K562 (cell line): ENCODE measurements at regions not wholly inside any gene's neighbourhood (a gene's known extent, or its start where the extent isn't known, plus 50 kb on each side); places are given as distances from the start of the nearest gene placed in this dataset.

Experiments
- ATAC-seq: fragments of 200-7000 bp; cut with Tn5 transposase; 3 replicates; pipeline ENCODE4 v1.9.1; 2020; ENCODE audit warnings: moderate library complexity
- BruUV-seq: library from RNA; stranded (reverse); fragments of 400-500 nt; replicated peaks from 2 replicates; lab custom pipeline; 2021; lab: Mats Ljungman, UMichigan
- CTCF ChIA-PET: fragments of 300-600 bp; formaldehyde crosslinking; extraction: SDS; loops from one replicate; lab custom pipeline; 2021; ENCODE audit warnings: low intra/inter-chr PET ratio; lab: Yijun Ruan, JAX
- POLR2A ChIA-PET: fragments of 300-600, 350-650 bp; sonication (Branson Sonifier 250); formaldehyde crosslinking; extraction: SDS; loops from one replicate; lab custom pipeline; 2021; ENCODE audit warnings: antibody characterized with exemption, inconsistent platforms; lab: Yijun Ruan, JAX
- DNase-seq, 4 experiments: peaks; one replicate each; pipeline versions ENCODE4 v3.0.0 to v3.0.0-alpha.2; 2011 to 2018; ENCODE audit warnings: low spot score in 3 of 4, mixed read lengths in 3 of 4; ENCODE audit errors: extremely low read depth in 1 of 4
- FAIRE-seq: peaks from 2 replicates; lab custom pipeline; 2011; peaks lifted over from hg19 to GRCh38; lab: Jason Lieb, UNC
- H2AFZ ChIP-seq: 2 replicates; pipeline ENCODE4 v1.6.0; 2011; ENCODE audit warnings: low read depth, low read length, control low read depth, inconsistent platforms
- H3K27ac ChIP-seq: fragments of 200-600 bp; 3 replicates; pipeline ENCODE4 v1.8.0; 2011; ENCODE audit warnings: low read depth, mild to moderate bottlenecking, control low read depth, inconsistent platforms, low read length, moderate library complexity, mixed read lengths; ENCODE audit errors: extremely low read depth
- H3K27me3 ChIP-seq, 2 experiments: fragments of 300-600 bp in 1 of 2; 2 replicates in 1 of 2; 3 replicates in 1 of 2; pipeline versions ENCODE4 v1.6.0 to v1.8.0; 2011; ENCODE audit warnings: inconsistent platforms in 2 of 2, low read length in 2 of 2, mild to moderate bottlenecking in 1 of 2, mixed read lengths in 1 of 2, moderate library complexity in 1 of 2; ENCODE audit not compliant: control insufficient read depth in 2 of 2, insufficient read depth in 2 of 2
- H3K36me3 ChIP-seq: fragments of 300-600 bp; 3 replicates; pipeline ENCODE4 v1.8.0; 2011; ENCODE audit warnings: mild to moderate bottlenecking, low read length, inconsistent platforms; ENCODE audit not compliant: control insufficient read depth, insufficient read depth
- H3K4me1 ChIP-seq, 2 experiments: fragments of 200-600 bp in 1 of 2; replicated peaks in 1 of 2; 2 replicates in 1 of 2; 3 replicates in 1 of 2; pipeline versions ENCODE4 v1.5.1 to v1.8.0; 2011; ENCODE audit warnings: inconsistent platforms in 2 of 2, low read length in 2 of 2, mild to moderate bottlenecking in 1 of 2, mixed read lengths in 1 of 2, moderate library complexity in 1 of 2; ENCODE audit not compliant: control insufficient read depth in 2 of 2, insufficient read depth in 2 of 2
- H3K4me2 ChIP-seq: 2 replicates; pipeline ENCODE4 v1.6.1; 2011; ENCODE audit warnings: low read length, control low read depth, inconsistent platforms, mixed read lengths; ENCODE audit not compliant: insufficient read depth
- H3K4me3 ChIP-seq: fragments of 200-600 bp; sonication (generic), shearing (Covaris generic); 2 replicates; pipeline ENCODE4 v1.5.1; 2016; ENCODE audit warnings: control low read depth, inconsistent platforms
- H3K79me2 ChIP-seq: fragments of 200-600 bp; 3 replicates; pipeline ENCODE4 v1.8.0; 2011; ENCODE audit warnings: low read length, inconsistent platforms; ENCODE audit not compliant: control insufficient read depth, insufficient read depth
- H3K9ac ChIP-seq, 2 experiments: 2 replicates each; pipeline versions ENCODE4 v1.6.0 to v1.6.1; 2011; ENCODE audit warnings: low read depth in 2 of 2, low read length in 2 of 2, control low read depth in 1 of 2, inconsistent platforms in 1 of 2, mild to moderate bottlenecking in 1 of 2, mixed read lengths in 1 of 2; ENCODE audit not compliant: insufficient read depth in 1 of 2
- H3K9me1 ChIP-seq: one replicate; pipeline ENCODE4 v1.6.0; 2011; ENCODE audit warnings: inconsistent platforms, mild to moderate bottlenecking, low read length, moderate library complexity; ENCODE audit not compliant: control insufficient read depth, insufficient read depth
- H3K9me3 ChIP-seq: replicated peaks from 2 replicates; pipeline ENCODE4 v1.5.1; 2011; ENCODE audit warnings: low read depth, low read length, inconsistent platforms; ENCODE audit not compliant: control insufficient read depth, insufficient read depth
- H4K20me1 ChIP-seq: replicated peaks from 2 replicates; pipeline ENCODE4 v1.6.1; 2011; ENCODE audit warnings: low read length, inconsistent platforms, mixed read lengths; ENCODE audit not compliant: control insufficient read depth, insufficient read depth
- BRF2 ChIP-seq: IDR thresholded peaks from 3 replicates; pipeline ENCODE4 v1.6.1; 2011; ENCODE audit warnings: borderline replicate concordance, mild to moderate bottlenecking; ENCODE audit not compliant: insufficient read length, insufficient read depth
- CEBPB ChIP-seq: fragments of 450-650 bp; IDR thresholded peaks from 2 replicates; pipeline ENCODE4 v1.6.1; 2016; ENCODE audit warnings: missing genetic modification characterization, missing compliant biosample characterization
- CREB1 ChIP-seq, 2 experiments: sonication (generic) in 1 of 2; formaldehyde crosslinking in 1 of 2; IDR thresholded peaks; 2 replicates each; pipeline versions ENCODE4 v1.6.1 to v1.8.0; 2012 to 2022; ENCODE audit warnings: inconsistent platforms in 1 of 2, mild to moderate bottlenecking in 1 of 2, missing genetic modification reagents in 1 of 2, moderate library complexity in 1 of 2
- CXXC5 ChIP-seq: fragments of 250-450 bp; sonication (Bioruptor Pico); IDR thresholded peaks from 2 replicates; pipeline ENCODE4 v1.8.0; 2022; ENCODE audit warnings: inconsistent platforms, mild to moderate bottlenecking, moderate library complexity
- DNMT1 ChIP-seq: fragments of 450-650 bp; IDR thresholded peaks from 2 replicates; pipeline ENCODE4 v1.6.1; 2016; ENCODE audit warnings: antibody characterized with exemption, mild to moderate bottlenecking
- ELF2 ChIP-seq: fragments of 250-450 bp; sonication (Bioruptor Pico); IDR thresholded peaks from 2 replicates; pipeline ENCODE4 v1.5.0; 2021; ENCODE audit warnings: mild to moderate bottlenecking
- HMG20A ChIP-seq: fragments of 450-650 bp; formaldehyde crosslinking; conservative IDR thresholded peaks from 2 replicates; pipeline ENCODE4 v1.4.0; 2020; ENCODE audit warnings: mild to moderate bottlenecking, mixed read lengths
- MBD2 ChIP-seq: sonication (generic); IDR thresholded peaks from 2 replicates; pipeline ENCODE4 v1.6.1; 2016; ENCODE audit warnings: low read depth, borderline replicate concordance
- NR2C2 ChIP-seq, 2 experiments: fragments of 200-800 bp in 1 of 2; sonication (Bioruptor generic) in 1 of 2; sonication (generic) in 1 of 2; formaldehyde crosslinking in 1 of 2; IDR thresholded peaks; 2 replicates each; pipeline versions ENCODE4 v1.6.1 to v1.8.0; 2016 to 2022; ENCODE audit warnings: mild to moderate bottlenecking in 1 of 2, missing compliant biosample characterization in 1 of 2, missing genetic modification characterization in 1 of 2, missing genetic modification reagents in 1 of 2
- RBM15 ChIP-seq: fragments of 200-400 bp; formaldehyde crosslinking; IDR thresholded peaks from 2 replicates; pipeline ENCODE4 v1.6.1; 2018; ENCODE audit warnings: mild to moderate bottlenecking, low read length, moderate library complexity; ENCODE audit not compliant: insufficient read depth
- SMAD2 ChIP-seq: fragments of 150-350 bp; IDR thresholded peaks from 2 replicates; pipeline ENCODE4 v1.6.1; 2014; ENCODE audit warnings: low read depth, mild to moderate bottlenecking, low read length
- TAF15 ChIP-seq: fragments of 200-400 bp; formaldehyde crosslinking; IDR thresholded peaks from 2 replicates; pipeline ENCODE4 v1.6.1; 2017; ENCODE audit warnings: mild to moderate bottlenecking, low read depth, low read length, moderate library complexity
- TFE3 ChIP-seq: fragments of 450-650 bp; formaldehyde crosslinking; IDR thresholded peaks from 2 replicates; pipeline ENCODE4 v1.4.0; 2020; ENCODE audit warnings: mild to moderate bottlenecking, mixed read lengths
- THRB ChIP-seq: fragments of 450-650 bp; formaldehyde crosslinking; conservative IDR thresholded peaks from 2 replicates; pipeline ENCODE4 v1.4.0; 2022; ENCODE audit warnings: mild to moderate bottlenecking, missing genetic modification characterization
- TSC22D4 ChIP-seq: fragments of 450-650 bp; IDR thresholded peaks from 2 replicates; pipeline ENCODE4 v1.6.1; 2016; ENCODE audit warnings: missing genetic modification characterization, missing biosample characterization, control low read depth
- ZBED1 ChIP-seq: IDR thresholded peaks from 2 replicates; pipeline ENCODE4 v1.6.1; 2014
- ZC3H4 ChIP-seq: sonication (generic); formaldehyde crosslinking; IDR thresholded peaks from 2 replicates; pipeline ENCODE4 v1.9.0; 2021; ENCODE audit warnings: missing genetic modification reagents, borderline replicate concordance
- ZNF551 ChIP-seq: fragments of 250-450 bp; sonication (Bioruptor Pico); IDR thresholded peaks from 2 replicates; pipeline ENCODE4 v1.5.0; 2021; ENCODE audit warnings: mild to moderate bottlenecking, moderate library complexity
- WGBS: fragments of 100-300 bp; shearing (Covaris generic); methylation state at CpG from one replicate; pipeline ENCODE4 v1.1.6; 2016; ENCODE audit warnings: low coverage, mixed read lengths; ENCODE audit not compliant: insufficient coverage; ENCODE audit errors: missing lambda C conversion rate; 5-methylcytosine and 5-hydroxymethylcytosine counted together
- in situ Hi-C: fragments of 300-500 bp; cut with MboI; formaldehyde crosslinking; loops from 4 replicates; pipeline ENCODE4 v1.15.0; 2018; ENCODE audit warnings: inconsistent platforms, mixed read lengths
- intact Hi-C: fragments of 100-400 bp; cut with micrococcal nuclease; formaldehyde crosslinking; loops from 2 replicates; pipeline ENCODE4 v1.14.2; 2022

GRCh38 chrX:40172401-40173142 is 74.8 kb upstream of the BCOR start:
- H3K4me3 ChIP-seq: peak overlapping the region; percentile 48
- no peaks in the 10 kb centered on the region for H4K20me1 ChIP-seq
- peaks cover 87% of the 10 kb centered on the region for H3K79me2 ChIP-seq
- peak; percentile 47 for ATAC-seq
- FAIRE-seq: peak; percentile 82
- H3K4me1 ChIP-seq: peaks cover 57 to 81% of the 10 kb centered on the region in 2 experiments
- H3K4me2 ChIP-seq: peak overlapping the region; percentile 82
- ChIA-PET CTCF (no interaction called here), POLR2A (interaction anchor here (0.5 to 2.5 kb wide), 12 partner anchors 12 to 413 kb away, joined by 3 to 16 read pairs (median 4); partner anchors contain the start of gene BCOR)
- H3K9me1 ChIP-seq: no peaks in the 10 kb centered on the region
- intact Hi-C loops: loop anchor here (2.0 to 10.0 kb wide), 5 partner anchors 68 to 355 kb away; no protein-coding TSS in a partner anchor
- in situ Hi-C loops: loop anchor here (5.0 kb wide), 2 partner anchors 65 to 95 kb away; no protein-coding TSS in a partner anchor
- peak overlapping the region; percentile 38; the same call in 1 of the 2 replicates for H2AFZ ChIP-seq
- WGBS: under 1% methylated on average over 11 of the region's 60 CpGs
- no TSS peak for BruUV-seq
- H3K27me3 ChIP-seq: no peaks in the 10 kb centered on the region
- peak overlapping the region; percentile 99 for H3K27ac ChIP-seq
- H3K9ac ChIP-seq: peak overlapping the region; percentile 94 to 97
- no peaks in the 10 kb centered on the region for H3K9me3 ChIP-seq
- no peaks in the 10 kb centered on the region for H3K36me3 ChIP-seq
- peak; percentile 71 to 94 (median 83) for DNase-seq
- TF ChIP-seq THRB (no peak), MBD2 (peak; percentile 77), CXXC5 (CRISPR knock-in tag) (peak; percentile 91), ZC3H4 (no peak; the same call in 1 of the 2 replicates), ZNF551 (CRISPR knock-in tag) (no peak), TAF15 (no peak), TSC22D4 (no peak), NR2C2 (CRISPR knock-in tag; IDR thresholded peaks at IDR 0.05) (no peak), NR2C2 (tag; IDR thresholded peaks at IDR 0.05) (no peak), CREB1 (IDR thresholded peaks at IDR 0.05) (peak; percentile 71), CREB1 (CRISPR knock-in tag; IDR thresholded peaks at IDR 0.05) (peak; percentile 44; the same call in 1 of the 2 replicates), DNMT1 (no peak), CEBPB (tag) (no peak; the same call in 1 of the 2 replicates), TFE3 (no peak), ELF2 (CRISPR knock-in tag) (no peak), HMG20A (CRISPR knock-in tag) (no peak), ZBED1 (no peak; the same call in 1 of the 2 replicates), BRF2 (no peak), SMAD2 (no peak), RBM15 (no peak)
